HT1080 (cell line): ENCODE measurements at regions not wholly inside any gene's neighbourhood (a gene's known extent, or its start where the extent isn't known, plus 50 kb on each side); places are given as distances from the start of the nearest gene placed in this dataset.
A peak's percentile ranks its signal among the peaks of the same experiment; 100 is the strongest.
"Not testable (repeated sequence)": the region's sequence is repeated elsewhere in the genome, so short reads cannot be mapped to it uniquely, and the experiment has no call there.

Experiments
- DNase-seq: peaks from one replicate; pipeline ENCODE4 v3.0.0-alpha.2; 2015; ENCODE audit warnings: low read depth

DNA sequence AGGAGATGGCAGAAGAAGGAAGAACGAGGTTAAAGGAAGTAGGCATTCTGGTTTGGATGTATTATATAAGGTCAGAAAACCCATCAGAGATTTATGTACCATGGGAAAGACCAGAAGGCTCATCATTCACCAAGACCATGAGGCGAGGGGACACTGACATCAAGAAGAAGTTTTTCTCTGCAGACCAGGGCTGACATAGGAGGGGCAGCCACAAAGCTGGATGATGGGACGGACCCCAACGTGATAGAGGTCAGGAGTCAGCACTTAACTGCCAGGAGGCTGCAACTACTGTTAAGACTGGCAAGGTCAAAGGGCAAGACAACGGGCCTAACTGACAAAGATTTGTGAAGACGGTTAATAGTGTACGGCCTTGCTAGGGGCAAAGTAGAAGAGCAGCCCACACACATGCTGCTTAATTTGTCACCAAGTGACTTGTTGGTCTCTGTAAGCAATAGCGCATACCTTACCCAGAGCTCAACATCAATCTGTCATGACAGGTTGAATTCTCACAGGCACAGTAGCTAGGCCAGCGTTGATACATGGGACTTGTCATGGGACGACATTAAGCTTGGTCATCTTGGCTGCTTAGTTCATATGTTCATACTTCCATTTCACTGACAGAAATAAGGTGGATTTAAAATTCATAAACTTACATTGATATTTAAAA is 579.7 kb upstream of the CDH10 start:
- DNase-seq: no peak

DNA sequence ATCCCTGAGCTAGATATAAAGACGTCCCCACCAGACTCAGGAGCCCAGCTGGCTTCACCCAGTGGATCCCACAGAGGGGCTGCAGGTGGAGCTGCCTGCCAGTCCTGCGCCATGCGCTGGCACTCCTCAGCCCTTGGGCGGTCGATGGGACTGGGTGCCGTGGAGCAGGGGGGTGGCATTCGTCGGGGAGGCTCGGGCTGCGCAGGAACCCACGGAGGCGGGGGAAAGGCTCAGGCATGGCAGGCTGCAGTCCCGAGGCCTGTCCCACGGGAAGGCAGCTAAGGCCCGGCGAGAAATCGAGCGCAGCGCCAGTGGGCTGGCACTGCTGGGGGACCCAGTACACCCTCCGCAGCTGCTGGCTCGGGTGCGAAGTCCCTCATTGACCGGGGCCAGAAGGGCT is 555.1 kb upstream of the CDH10 start:
- not testable (repeated sequence) for DNase-seq

DNA sequence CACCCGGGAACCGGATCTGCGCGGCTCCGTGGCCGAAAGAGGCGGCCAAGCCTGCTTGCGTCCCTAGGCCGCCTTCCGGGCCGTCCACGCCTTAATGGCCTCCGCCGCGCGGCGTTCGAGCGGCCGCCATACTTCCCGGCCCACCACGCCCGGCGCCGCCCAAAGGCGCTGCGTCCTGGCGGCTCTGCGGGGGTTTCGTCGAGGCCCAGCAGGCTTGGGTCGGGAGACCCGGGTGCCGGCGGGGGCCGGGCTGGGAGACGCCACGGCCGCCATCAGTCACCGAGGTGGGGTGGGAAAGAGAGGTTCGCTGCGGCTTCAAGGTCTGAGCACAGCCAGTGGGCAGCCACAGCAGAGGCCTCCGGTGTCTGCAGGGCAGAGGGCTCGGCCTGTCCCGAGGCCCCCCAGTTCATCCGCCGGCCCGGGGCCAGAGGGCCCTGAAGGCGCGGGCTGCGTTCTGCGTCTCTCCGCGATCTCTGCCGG is 545.8 kb upstream of the CDH10 start:
- DNase-seq: no peak

DNA sequence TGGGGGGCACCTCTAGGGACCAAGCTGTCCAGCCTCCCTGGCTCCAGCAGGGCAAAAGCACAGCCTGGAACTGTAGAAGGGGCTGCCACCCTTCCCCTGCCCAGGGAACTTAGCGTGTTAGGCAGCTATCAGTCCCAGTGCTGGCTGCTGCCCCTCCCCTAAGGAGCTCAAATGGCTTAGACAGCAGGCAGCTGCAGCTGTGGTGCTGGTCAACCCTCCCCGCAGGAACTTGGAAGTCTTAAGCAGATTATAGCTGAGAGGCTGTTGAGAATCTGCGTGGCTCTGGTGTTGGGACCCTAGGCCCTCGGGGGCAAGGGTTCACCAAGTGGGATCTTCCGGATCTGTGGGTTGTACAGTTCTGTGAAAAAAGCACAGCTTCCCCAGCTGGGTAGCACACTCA is 536.5 kb upstream of the CDH10 start:
- DNase-seq: no peak

DNA sequence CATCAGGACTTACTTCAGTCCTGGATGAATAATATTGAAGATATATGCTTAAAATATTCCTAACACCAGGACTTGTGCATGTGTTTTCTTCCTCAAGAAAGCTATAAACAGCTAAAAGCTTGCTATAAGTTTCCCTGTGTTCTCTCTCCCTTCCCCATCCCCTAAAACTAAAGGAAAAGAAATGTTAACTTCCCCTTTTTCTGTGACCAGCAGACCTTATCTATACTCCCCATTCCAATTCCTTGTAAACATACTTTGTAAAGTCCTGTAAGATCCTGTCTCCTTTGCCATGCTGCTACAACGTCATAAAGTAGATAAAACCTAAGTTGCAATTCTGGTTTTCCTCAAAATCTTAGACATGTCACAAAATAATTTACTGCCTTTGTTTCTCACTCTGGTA is 517.8 kb upstream of the CDH10 start:
- not testable (repeated sequence) for DNase-seq

DNA sequence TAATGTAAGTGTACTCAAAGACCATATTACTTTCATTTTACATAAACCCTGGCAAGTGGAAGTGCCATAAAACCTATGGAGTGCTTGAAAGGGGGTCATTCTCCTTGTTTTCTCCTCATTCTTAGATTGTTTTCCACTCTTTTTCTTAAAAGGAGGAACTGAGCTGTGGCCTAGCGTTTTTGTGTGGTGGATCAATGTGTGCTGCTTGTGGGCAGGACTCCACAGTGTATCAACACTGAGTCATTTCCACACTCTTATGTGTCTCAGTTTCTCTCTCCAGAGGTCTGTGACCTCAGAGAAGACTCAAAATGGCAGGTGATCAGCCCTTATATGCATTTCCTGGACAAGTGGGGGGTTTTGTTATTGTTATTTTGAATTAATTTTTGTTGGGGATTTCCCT is 516.1 kb upstream of the CDH10 start:
- DNase-seq: peak; percentile 27

DNA sequence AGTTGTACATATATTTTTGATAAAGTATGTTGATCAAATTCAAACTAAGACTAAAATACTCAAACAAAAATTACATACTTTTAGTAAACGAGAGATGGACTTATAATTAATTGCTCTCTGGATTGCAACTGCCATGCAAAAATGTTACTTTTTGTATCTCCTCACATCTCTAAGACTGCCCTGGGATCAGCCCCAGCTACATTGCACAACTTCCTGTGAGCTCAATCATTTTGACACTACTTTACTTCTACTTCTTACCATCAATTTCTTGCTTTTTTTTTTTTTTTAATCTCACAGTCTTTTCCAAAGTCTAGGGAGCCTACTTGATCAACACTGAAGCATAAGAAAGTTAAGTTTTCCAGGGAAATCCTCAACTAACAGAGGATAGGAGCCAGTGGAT is 506.0 kb upstream of the CDH10 start:
- DNase-seq: no peak

DNA sequence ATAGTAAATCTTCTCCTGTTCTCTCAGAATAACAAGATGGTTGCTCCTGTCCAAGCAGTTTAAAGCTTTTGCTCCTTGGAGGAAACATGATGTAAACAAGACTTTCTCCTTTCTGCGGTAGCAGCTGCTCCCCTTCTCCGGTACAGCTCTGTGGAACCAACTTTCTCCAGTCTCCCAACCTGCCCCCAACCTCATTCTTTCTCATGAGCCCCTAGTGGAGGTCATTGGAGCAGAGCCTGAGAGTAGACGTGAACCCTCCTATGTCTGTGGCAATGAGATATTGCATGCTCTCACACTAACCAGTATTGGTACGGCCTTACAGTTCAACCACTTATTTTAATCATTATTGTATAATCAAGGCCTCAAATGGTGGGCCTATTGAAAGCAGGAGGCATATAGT is 483.8 kb upstream of the CDH10 start:
- DNase-seq: no peak

DNA sequence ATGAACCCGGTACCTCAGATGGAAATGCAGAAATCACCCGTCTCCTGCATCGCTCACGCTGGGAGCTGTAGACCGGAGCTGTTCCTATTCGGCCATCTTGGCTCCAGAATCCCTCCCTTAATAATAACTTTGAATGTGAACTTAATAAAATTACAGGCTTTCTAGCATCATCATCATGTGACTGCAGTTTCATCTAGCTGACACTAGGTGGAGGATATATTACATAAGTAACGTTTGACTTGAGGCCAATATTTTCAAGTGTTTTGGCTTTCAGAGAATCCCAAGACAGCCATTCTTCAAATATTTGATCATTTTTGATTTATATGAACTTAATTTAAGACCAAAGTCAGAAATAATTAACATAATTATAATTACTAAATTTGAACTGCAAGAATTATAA is 474.9 kb upstream of the CDH10 start:
- DNase-seq: peak; percentile 6

DNA sequence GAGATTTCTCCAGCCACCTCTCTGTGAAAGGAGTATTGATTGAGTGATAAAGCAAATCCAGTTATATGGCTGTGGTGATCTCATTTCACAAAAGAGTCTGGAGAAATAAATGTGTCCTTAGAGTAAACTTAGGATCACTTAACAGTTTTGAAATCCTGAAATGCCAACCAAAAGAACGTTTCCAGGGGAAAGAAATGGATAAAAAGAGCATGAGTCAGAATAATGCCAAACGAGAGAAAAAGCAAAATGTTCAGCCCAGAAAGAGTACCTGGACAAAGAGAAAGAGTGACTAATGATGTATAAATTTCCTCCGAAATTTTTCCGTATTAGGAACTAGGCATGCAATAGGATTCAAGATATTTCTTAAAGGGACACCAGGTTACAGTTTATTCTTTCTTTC is 463.1 kb upstream of the CDH10 start:
- peak; percentile 61 for DNase-seq

DNA sequence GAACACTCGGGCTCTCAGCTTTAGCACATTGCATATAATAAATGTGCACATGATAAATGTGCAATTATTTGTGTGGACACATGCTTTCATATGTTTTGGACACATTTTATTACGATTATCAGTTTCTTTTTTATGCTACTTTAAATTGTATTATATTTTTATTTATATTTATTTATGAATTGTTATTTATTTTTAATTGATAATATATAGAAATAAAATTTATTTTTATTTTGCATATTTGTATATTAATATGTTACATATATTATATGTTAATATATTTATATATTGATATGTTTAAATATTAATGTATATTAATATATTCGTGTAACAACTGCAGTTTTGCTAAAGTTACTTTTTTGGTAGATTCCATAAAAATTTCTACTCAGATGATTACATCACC is 454.8 kb upstream of the CDH10 start:
- no peak for DNase-seq

DNA sequence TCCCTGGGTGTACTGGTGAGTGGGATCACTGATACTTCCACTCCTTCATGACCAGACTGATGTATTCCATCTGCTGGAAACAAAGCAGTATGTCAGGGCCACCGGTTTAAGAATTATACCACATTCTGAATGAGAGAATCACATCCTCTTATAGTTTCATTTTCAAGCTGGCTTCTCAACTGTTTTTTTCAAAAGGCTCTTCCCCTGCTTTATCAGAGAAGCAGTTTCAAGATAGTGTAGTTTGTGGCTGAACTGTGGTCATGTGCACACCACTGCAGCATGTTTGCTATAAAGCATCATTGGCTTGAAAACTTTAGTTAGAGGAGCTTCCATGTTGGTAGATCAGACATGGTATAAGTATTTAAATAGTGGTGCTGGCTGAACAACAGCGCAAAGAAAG is 450.5 kb upstream of the CDH10 start:
- DNase-seq: no peak

DNA sequence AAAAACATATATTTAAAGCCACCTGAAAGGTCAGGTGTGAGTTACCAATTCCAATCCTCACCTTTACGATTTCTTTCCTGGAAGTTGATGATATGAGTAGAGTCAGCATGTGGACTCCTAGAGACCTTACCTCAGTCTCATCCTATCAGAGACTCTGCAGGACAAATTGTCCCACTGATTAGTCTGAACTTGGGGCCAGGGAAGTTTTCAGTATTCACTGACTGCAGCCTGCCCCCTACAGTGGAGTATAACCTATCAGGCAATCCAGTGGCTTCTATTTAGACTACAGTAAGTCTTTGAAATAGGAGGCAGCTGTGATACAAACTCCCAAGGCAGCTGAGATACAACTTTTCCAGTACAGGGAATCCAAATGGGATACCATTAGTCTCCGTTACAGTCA is 449.4 kb upstream of the CDH10 start:
- no peak for DNase-seq

DNA sequence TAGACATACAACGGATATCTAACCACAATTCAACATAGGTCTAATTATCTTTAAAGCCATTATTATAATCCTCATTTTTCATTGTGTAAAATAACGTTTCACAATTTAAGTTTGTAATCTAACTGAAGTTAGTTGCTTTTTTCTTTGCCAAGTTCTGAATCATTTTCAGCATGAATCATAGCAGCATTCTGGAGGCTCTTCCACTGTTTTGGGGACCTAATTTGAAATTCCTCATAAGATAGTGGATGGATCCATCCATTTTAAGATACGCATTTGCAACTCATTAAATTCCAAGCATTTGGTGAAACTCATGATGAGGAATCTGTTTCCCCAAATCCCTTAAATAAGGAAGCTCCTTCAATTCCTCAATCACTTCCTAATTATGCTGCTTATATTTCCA is 447.1 kb upstream of the CDH10 start:
- peak; percentile 11 for DNase-seq

DNA sequence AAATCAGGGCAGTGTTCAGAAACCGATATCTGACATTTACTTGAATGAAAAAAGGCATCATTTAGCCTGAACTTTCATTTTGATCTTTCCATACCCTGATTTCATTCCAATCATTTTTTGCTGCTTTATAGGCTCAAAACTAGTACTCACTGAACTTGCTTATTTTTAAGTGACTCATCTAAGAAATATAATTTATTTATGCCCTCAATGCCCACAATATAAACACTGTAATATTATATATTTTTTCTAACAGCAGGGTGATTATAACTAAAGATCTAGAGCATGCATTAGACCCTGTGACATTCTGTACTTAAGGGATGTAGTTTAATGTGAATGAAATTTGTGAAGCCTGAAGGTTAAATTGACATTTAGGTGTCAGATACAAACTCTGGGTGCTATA is 446.1 kb upstream of the CDH10 start:
- DNase-seq: no peak

DNA sequence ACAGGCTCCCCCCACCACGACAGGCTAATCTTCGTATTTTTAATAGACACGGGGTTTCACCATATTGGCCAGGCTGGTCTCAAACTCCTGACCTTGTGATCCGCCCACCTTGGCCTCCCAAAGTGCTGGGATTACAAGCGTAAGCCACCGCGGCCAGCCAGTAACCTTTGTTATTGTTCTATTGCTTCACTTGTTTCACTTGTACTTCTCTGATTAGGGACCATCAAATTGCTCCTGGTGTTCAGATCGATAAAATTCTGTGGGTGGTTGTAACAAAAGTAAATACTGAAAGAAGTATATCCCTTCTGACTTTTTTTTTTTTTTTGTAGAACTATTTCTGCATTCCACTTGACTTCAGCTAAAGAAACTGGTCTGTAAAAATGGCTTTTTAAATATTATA is 445.5 kb upstream of the CDH10 start:
- no peak for DNase-seq

DNA sequence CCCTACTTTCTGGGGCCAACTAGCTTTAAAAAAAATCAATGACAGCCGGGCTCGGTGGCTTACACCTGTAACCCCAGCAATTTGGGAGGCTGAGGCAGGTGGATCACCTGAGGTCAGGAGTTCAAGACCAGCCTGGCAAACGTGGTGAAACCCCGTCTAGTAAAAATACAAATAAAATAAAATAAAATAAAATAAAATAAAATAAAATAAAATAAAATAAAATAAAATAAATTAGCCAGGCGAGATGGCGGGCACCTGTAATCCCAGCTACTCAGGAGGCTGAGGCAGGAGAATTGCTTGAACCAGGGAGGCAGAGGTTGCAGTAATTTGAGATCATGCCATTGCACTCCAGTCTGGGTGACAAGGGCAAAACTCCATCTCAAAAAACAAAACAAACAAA is 443.9 kb upstream of the CDH10 start:
- not testable (repeated sequence) for DNase-seq

DNA sequence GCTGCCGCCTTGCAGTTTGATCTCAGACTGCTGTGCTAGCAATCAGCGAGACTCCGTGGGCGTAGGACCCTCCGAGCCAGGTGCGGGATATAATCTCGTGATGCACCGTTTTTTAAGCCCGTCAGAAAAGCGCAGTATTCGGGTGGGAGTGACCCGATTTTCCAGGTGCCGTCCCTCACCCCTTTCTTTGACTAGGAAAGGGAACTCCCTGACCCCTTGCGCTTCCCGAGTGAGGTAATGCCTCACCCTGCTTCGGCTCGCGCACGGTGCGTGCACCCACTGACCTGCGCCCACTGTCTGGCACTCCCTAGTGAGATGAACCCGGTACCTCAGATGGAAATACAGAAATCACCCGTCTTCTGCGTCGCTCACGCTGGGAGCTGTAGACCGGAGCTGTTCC is 438.5 kb upstream of the CDH10 start:
- DNase-seq: not testable (repeated sequence)

DNA sequence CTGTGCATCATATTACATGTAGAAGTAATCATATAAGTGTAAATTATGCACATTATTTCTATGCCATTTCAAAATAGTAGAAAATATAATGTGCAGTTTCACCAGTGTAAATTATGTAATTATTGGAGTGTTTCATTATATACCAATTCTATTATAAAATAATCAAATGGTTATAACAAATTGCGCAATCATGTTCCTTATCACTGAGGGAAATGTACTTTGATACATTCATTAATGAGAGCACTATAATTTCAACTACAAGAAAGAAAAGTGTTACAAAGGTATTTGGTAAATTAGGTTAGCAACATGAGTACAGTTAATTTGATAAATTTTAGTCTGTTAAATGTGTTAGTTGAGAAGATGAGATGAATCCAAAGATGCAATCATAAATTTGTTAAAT is 421.5 kb upstream of the CDH10 start:
- no peak for DNase-seq

DNA sequence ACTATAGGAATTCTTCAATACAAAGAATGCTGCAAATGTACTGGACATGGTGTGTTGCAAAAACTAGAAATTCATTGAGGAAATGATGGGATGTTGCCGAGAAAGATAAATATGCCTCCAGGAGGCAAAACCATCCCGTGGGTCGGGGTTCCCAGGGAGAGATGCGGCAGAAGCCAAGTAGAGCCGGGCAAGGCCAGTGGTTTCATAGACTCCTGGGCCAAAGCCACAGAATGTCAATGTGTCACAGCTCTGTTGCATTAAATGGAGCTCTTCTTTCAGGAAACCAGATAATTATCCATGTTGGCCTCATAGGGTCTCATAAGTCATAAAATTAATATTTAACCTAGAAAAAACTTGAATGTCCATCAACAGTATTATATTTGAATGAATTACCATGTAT is 419.5 kb upstream of the CDH10 start:
- DNase-seq: peak; percentile 4

DNA sequence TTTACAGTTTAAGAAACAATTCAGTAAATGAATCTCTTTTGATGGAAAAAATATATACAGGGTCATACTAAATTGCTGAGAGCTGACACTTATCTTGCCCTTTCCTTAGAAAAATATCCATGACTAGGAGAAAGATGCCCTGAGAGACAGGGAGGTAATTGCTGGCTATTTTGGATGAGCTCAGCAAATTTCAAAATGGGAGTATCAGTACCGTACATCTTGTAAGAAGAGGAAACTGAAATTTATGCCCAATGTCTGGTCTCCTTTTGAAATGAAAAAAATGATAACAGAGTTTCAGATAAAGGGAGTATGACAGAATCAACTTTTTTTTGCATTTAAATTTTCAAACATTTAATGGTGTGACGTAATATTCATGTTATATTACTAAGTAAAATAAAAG is 415.8 kb upstream of the CDH10 start:
- no peak for DNase-seq

DNA sequence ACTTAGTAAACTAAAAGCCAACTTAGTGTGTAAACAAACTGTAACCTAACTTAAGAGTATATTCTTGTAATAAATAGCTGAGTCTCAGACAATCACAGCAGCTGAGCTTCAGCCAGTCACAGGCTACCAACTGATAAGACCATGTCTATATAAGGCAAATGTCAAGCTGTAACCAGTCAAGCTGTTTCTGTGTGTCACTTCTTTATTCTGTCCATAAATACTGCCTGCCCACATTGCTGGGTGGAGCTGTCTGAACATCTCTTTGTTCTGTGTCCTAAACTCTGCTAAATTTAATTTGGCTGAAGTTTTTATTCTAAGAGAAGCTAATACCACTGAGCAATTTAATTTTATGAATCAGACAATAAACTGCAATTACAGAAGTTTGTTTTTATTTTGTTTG is 412.1 kb upstream of the CDH10 start:
- DNase-seq: no peak

DNA sequence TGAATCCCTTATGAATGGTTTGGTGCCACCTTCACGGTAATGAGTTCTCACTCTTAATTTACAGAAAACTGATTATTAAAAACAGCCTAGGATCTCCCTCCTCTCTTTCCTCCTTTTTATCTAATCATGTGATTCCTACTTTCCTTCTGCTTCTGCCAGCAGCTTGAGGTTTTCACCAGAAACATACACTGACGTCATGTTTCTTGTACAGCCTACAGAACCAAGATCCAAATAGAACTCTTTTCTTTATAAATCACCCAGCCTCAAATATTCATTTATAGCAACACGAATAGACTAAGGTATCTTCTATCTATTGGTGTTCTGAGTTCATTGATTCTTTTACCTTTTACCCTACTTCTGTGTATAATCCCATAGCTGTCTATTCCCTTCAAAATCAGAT is 388.9 kb upstream of the CDH10 start:
- no peak for DNase-seq

DNA sequence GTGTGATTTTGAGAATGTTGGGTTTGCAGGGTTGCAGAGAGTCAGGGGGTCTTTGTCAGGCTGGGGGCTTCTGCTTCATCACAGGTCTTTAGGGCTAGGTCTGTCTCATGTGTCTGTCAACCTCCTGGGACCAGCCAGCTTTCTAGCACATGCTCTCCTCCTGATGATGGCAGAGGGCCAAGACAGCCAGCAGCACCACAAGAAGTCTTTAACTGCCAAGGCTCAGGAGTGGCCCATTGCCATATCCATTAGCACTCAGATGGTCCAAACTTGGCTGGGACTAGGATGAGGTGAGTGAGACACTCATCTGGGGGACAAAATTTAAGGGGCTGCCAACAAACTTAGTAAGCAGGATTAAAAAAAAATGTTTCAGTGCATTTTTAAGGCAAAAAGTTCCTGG is 384.2 kb upstream of the CDH10 start:
- DNase-seq: no peak
